ENCODE measurements at regions not wholly inside any gene's neighbourhood (a gene's known extent, or its start where the extent isn't known, plus 50 kb on each side); places are given as distances from the start of the nearest gene placed in this dataset.
"Not testable (repeated sequence)": the region's sequence is repeated elsewhere in the genome, so short reads cannot be mapped to it uniquely, and the experiment has no call there.

DNA sequence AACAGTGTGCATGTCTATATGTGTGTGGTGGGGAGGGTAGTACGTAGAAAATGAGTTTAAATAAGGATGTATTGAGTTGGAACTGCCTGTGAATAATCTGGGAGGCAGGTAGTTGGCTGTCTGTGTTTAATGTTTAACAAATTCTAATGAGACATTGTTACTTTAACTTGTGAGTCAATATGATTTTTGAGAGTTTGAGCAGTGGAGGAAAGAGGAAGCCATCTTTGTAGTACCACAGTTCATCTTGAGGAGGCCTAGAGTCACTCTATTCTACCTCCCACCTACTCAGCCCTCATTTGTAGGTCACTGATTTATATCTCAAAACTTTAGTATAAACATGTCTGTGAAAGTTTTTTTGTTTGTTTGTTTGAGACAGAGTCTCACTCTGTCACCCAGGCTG is 129.9 kb upstream of the ITGB1 start:
- no peaks in the 10 kb centered on the region for H3K36me3 ChIP-seq (ENCODE audit: control insufficient read depth, insufficient read depth, low read length)
- no peak overlapping the region for H3K27ac ChIP-seq (ENCODE audit: low read depth, low read length, severe bottlenecking)
- 86% methylated on average over 1 of the region's 1 CpG for WGBS, 2 experiments (ENCODE audit: insufficient coverage in 2 of 2)
- H3K9me3 ChIP-seq (ENCODE audit: control insufficient read depth, low read length) = no peaks in the 10 kb centered on the region
- no peaks in the 10 kb centered on the region for H3K4me1 ChIP-seq (ENCODE audit: control insufficient read depth, insufficient read depth, low read length, poor library complexity, severe bottlenecking)
- H3K4me3 ChIP-seq (ENCODE audit: extremely low read depth, insufficient read depth, low read length, poor library complexity, severe bottlenecking) = no peak overlapping the region

DNA sequence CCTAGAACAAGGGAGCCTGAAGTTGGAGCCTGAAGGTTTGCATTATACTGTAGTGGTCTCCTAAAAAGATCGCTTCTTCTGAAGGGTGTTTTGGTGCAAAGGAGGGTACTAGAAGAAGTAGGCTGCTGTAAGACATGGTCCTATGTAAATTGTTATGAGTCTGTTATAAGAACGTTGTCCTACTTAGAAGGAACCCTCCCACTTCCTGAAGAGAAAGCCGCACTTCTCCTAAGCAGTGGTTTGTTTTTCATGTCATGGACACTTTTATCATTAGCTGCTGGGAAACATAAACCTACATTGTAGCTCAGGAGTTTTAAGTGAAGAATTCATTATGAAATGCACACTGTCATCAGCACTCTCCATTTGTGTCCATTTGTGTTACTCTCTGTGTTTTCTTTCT is 129.1 kb upstream of the ITGB1 start:
- no peak overlapping the region for H3K4me3 ChIP-seq (ENCODE audit: extremely low read depth, insufficient read depth, low read length, poor library complexity, severe bottlenecking)
- no peaks in the 10 kb centered on the region for H3K9me3 ChIP-seq (ENCODE audit: control insufficient read depth, low read length)
- WGBS, 2 experiments (ENCODE audit: insufficient coverage in 2 of 2) = 77 to 88% methylated on average over 1 to 2 of the region's 3 CpGs
- no peak overlapping the region for H3K27ac ChIP-seq (ENCODE audit: low read depth, low read length, severe bottlenecking)
- H3K36me3 ChIP-seq (ENCODE audit: control insufficient read depth, insufficient read depth, low read length) = no peaks in the 10 kb centered on the region
- no peaks in the 10 kb centered on the region for H3K4me1 ChIP-seq (ENCODE audit: control insufficient read depth, insufficient read depth, low read length, poor library complexity, severe bottlenecking)

DNA sequence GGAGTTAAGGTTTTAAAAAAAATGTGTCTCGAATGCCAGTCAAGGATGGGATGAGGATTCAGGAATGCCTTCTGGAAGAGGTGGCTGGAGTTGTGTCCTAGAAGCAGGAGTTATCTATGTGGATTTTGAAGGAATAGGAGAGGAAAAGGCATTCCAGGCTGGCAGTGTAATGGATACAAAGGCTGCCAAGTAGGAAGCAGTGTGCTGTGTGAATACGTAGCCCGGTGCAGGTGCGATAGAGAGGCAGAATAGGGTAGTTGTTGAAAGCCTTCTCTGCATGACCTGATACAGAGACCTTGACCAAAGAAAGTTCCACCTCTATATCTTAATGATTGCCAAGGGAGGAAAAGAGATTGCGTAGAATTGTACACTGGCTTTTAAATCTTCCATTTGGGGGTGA is 128.1 kb upstream of the ITGB1 start:
- Histone ChIP-seq H3K36me3 (ENCODE audit: control insufficient read depth, insufficient read depth, low read length) (no peaks in the 10 kb centered on the region), H3K4me3 (ENCODE audit: extremely low read depth, insufficient read depth, low read length, poor library complexity, severe bottlenecking) (no peak overlapping the region), H3K9me3 (ENCODE audit: control insufficient read depth, low read length) (no peaks in the 10 kb centered on the region), H3K4me1 (ENCODE audit: control insufficient read depth, insufficient read depth, low read length, poor library complexity, severe bottlenecking) (no peaks in the 10 kb centered on the region), H3K27ac (ENCODE audit: low read depth, low read length, severe bottlenecking) (no peak overlapping the region)
- 89% methylated on average over 1 of the region's 5 CpGs; no CpG with 5 or more reads in 1 of the 2 experiments for WGBS, 2 experiments (ENCODE audit: insufficient coverage in 2 of 2)

DNA sequence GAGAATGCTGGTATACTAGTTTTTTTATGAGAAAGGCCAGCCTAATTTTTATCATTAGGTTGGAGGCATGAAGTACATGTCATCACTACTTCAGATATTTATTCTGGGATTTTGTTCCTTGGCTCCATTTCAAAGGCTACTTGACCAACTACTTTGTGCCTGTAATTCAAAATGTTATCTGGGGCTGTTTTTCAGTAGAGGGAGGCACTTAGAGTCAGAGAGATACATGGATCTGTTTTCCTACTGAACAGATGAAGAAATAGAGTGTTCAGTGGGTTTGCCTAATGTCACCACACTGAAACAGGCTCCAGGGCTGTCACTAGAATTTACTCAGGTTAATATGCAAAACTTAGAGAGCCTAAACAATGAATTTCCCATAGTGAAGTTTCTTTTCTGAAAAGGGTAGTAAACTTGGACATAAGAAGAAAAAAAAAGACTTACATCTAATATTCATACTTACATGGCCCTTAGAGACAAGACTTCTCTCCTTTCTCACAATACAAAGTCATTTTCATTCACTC is 127.3 kb upstream of the ITGB1 start:
- Histone ChIP-seq H3K27ac (ENCODE audit: low read depth, low read length, severe bottlenecking) (no peak overlapping the region), H3K36me3 (ENCODE audit: control insufficient read depth, insufficient read depth, low read length) (no peaks in the 10 kb centered on the region), H3K4me3 (ENCODE audit: extremely low read depth, insufficient read depth, low read length, poor library complexity, severe bottlenecking) (no peak overlapping the region), H3K4me1 (ENCODE audit: control insufficient read depth, insufficient read depth, low read length, poor library complexity, severe bottlenecking) (no peaks in the 10 kb centered on the region), H3K9me3 (ENCODE audit: control insufficient read depth, low read length) (no peaks in the 10 kb centered on the region)

DNA sequence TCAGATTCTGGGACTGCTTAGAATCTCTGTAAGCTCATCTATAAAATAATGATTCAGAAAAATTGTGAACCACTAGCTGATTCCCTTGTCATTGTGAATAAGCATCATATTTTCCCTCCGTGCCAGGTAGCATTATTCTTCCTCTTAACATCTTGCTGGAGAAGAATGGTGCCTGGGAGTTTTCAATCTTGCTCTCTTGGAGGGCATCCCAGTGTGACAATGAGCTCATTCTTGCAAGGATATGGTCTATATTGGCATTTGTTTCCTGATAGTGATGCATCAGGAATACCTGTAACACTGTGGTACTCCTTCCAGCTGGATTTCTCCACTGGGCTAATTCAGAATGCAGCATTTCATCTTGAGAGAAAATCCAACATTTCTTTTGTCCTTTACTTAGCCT is 126.4 kb upstream of the ITGB1 start:
- Histone ChIP-seq H3K27ac (ENCODE audit: low read depth, low read length, severe bottlenecking) (no peak overlapping the region), H3K9me3 (ENCODE audit: control insufficient read depth, low read length) (no peaks in the 10 kb centered on the region), H3K4me3 (ENCODE audit: extremely low read depth, insufficient read depth, low read length, poor library complexity, severe bottlenecking) (no peak overlapping the region), H3K4me1 (ENCODE audit: control insufficient read depth, insufficient read depth, low read length, poor library complexity, severe bottlenecking) (no peaks in the 10 kb centered on the region), H3K36me3 (ENCODE audit: control insufficient read depth, insufficient read depth, low read length) (no peaks in the 10 kb centered on the region)
- no CpG with 5 or more reads among the region's 1 CpG for WGBS, 2 experiments (ENCODE audit: insufficient coverage in 2 of 2)

DNA sequence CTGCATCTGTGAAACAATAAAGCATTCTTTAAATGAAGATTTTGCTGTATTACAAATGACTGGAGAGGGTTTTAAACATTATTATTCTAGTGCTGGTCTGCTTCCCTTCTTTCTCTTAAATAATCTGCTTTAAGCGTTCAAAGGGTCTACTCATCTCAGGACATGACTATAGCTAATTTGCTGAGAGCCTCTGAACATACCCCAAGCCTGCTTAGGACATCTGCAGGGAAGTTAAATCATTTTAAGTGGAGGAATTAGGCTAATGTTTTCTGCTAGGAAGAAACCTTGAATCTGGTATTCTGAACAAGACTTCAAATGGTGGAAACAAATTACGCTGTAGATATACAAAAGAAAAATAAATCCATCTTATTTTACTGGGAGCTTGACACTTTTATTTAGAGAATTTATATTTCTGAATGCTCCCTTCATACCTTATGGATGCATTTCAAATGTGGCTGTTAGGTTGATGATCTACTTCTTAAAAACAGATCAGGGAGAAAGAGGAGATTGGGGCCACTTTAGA is 124.4 kb upstream of the ITGB1 start:
- Histone ChIP-seq H3K36me3 (ENCODE audit: control insufficient read depth, insufficient read depth, low read length) (no peaks in the 10 kb centered on the region), H3K27ac (ENCODE audit: low read depth, low read length, severe bottlenecking) (no peak overlapping the region), H3K4me1 (ENCODE audit: control insufficient read depth, insufficient read depth, low read length, poor library complexity, severe bottlenecking) (no peaks in the 10 kb centered on the region), H3K4me3 (ENCODE audit: extremely low read depth, insufficient read depth, low read length, poor library complexity, severe bottlenecking) (no peak overlapping the region), H3K9me3 (ENCODE audit: control insufficient read depth, low read length) (no peaks in the 10 kb centered on the region)
- 100% methylated on average over 1 of the region's 2 CpGs; no CpG with 5 or more reads in 1 of the 2 experiments for WGBS, 2 experiments (ENCODE audit: insufficient coverage in 2 of 2)

DNA sequence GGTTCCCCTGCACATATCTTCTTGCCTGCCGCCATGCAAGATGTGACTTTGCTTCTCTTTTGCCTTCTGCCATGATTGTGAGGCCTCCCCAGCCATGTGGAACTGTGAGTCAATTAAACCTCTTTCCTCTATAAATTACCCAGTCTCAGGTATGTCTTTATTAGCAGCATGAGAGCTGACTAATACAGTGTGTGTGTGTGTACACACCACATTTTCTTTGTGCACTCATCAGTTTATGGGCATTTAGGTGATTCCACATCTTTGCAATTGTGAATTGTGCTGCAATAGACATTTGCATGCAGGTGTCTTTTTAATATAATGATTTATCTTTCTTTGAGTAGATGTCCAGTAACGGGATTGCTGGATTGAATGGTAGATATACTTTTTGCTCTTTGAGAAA is 122.4 kb upstream of the ITGB1 start:
- H3K4me1 ChIP-seq (ENCODE audit: control insufficient read depth, insufficient read depth, low read length, poor library complexity, severe bottlenecking); H3K36me3 ChIP-seq (ENCODE audit: control insufficient read depth, insufficient read depth, low read length); H3K27ac ChIP-seq (ENCODE audit: low read depth, low read length, severe bottlenecking); H3K9me3 ChIP-seq (ENCODE audit: control insufficient read depth, low read length); H3K4me3 ChIP-seq (ENCODE audit: extremely low read depth, insufficient read depth, low read length, poor library complexity, severe bottlenecking): not testable (repeated sequence)
- WGBS, 2 experiments (ENCODE audit: insufficient coverage in 2 of 2) = 100% methylated on average over 2 of the region's 2 CpGs; no CpG with 5 or more reads in 1 of the 2 experiments

DNA sequence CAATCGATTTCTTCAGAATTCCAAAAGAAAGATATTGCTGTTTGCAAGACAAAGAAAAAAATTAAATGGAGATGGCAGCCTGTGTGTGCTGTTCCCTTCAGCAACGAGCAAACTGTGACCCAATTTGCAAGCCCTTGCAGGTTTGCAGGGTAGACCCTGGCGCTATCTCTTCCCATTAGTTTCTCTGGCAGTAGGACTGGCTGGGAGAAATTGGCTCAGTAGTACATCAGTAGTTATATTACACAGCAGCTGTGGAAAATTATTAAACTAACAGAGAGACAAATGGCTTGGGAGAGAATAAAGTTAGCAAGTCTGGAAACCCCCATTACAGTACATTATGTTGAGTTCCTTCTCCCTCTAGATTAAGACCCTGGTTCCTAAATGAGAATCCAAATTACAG is 116.4 kb upstream of the ITGB1 start:
- Histone ChIP-seq H3K4me3 (ENCODE audit: extremely low read depth, insufficient read depth, low read length, poor library complexity, severe bottlenecking) (no peak overlapping the region), H3K9me3 (ENCODE audit: control insufficient read depth, low read length) (peaks cover 3% of the 10 kb centered on the region), H3K27ac (ENCODE audit: low read depth, low read length, severe bottlenecking) (no peak overlapping the region), H3K4me1 (ENCODE audit: control insufficient read depth, insufficient read depth, low read length, poor library complexity, severe bottlenecking) (no peaks in the 10 kb centered on the region), H3K36me3 (ENCODE audit: control insufficient read depth, insufficient read depth, low read length) (no peaks in the 10 kb centered on the region)
- 75 to 88% methylated on average over 2 to 3 of the region's 3 CpGs for WGBS, 2 experiments (ENCODE audit: insufficient coverage in 2 of 2)

DNA sequence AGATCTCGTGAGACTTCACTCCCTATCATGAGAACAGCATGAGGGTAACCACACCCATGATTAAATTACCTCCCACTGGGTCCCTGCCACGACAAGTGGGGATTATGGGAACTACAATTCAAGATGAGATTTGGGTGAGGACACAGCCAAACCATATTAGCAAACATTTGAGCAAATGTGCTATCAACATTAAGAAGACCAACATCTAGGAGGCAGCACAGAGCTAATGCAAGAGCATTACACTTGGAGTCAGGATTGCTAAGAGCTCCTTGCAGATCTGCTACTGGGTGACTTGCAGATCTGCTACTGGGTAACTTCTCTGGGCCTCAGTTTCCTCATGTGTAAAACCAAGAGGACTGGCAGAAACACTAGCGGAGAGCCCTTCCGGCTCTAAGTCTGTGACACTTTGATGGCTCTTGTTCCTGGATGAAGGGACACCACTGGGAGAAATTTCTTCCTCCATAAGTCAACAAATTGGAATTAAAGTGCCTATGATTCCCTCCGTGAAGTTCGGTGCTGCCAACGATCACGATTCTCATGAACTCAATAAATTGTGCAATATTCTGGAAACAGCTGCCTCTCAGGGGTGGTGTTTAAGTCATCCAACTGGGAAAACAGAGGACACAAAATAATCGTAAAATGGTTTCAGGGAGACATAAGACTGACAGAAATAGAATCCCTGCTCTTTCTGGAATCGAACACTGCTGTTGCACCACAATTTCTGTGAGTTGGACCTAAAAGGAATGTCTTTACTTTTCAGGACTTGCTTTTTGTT is 115.8 kb upstream of the ITGB1 start:
- H3K4me1 ChIP-seq (ENCODE audit: control insufficient read depth, insufficient read depth, low read length, poor library complexity, severe bottlenecking) = no peaks in the 10 kb centered on the region
- no peak overlapping the region for H3K27ac ChIP-seq (ENCODE audit: low read depth, low read length, severe bottlenecking)
- WGBS, 2 experiments (ENCODE audit: insufficient coverage in 2 of 2) = 92 to 93% methylated on average over 8 to 9 of the region's 10 CpGs
- H3K9me3 ChIP-seq (ENCODE audit: control insufficient read depth, low read length) = peaks cover 3% of the 10 kb centered on the region
- no peak overlapping the region for H3K4me3 ChIP-seq (ENCODE audit: extremely low read depth, insufficient read depth, low read length, poor library complexity, severe bottlenecking)
- no peaks in the 10 kb centered on the region for H3K36me3 ChIP-seq (ENCODE audit: control insufficient read depth, insufficient read depth, low read length)

DNA sequence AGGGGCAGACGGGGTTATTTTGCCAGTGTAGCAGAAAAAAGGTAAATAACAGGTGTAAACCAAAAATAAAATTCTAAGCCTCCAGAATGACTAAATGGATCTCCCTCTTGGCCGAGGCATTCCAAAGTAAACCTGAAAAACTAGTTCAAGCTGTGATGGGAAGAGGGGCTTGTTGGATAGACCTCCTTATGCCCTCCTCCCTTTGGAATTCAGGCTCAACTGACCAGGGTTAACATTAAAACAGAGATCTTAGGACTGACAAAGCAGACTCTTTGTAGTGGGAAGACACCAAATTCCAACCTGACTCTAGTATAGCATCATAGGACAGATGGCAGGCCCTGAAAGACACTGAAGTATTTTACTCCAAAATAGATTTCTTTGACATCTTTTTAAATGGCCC is 113.8 kb upstream of the ITGB1 start:
- no peaks in the 10 kb centered on the region for H3K36me3 ChIP-seq (ENCODE audit: control insufficient read depth, insufficient read depth, low read length)
- no peaks in the 10 kb centered on the region for H3K4me1 ChIP-seq (ENCODE audit: control insufficient read depth, insufficient read depth, low read length, poor library complexity, severe bottlenecking)
- H3K9me3 ChIP-seq (ENCODE audit: control insufficient read depth, low read length) = peaks cover 3% of the 10 kb centered on the region
- 80 to 100% methylated on average over 1 of the region's 2 CpGs for WGBS, 2 experiments (ENCODE audit: insufficient coverage in 2 of 2)
- no peak overlapping the region for H3K4me3 ChIP-seq (ENCODE audit: extremely low read depth, insufficient read depth, low read length, poor library complexity, severe bottlenecking)
- H3K27ac ChIP-seq (ENCODE audit: low read depth, low read length, severe bottlenecking) = no peak overlapping the region

DNA sequence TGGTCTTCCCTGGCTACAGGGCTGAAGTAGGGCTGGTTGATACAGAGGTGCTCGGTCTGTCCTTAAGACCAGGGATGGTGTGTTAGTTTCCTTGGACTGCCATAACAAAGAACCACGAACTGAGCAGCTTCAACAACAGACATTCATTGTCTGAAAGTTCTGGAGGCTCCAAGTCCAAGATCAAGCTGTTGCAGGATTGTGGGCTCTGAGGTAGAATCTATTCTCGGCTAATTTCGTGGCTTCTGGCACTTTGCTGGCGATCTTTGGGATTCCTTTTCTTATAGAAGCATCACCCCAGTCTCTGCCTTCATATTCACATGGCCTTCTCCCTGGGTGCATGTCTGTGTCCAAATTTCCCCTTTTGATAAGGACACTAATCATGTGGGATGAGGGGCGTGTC is 112.1 kb upstream of the ITGB1 start:
- Histone ChIP-seq H3K4me3 (ENCODE audit: extremely low read depth, insufficient read depth, low read length, poor library complexity, severe bottlenecking) (no peak overlapping the region), H3K27ac (ENCODE audit: low read depth, low read length, severe bottlenecking) (no peak overlapping the region), H3K36me3 (ENCODE audit: control insufficient read depth, insufficient read depth, low read length) (no peaks in the 10 kb centered on the region), H3K4me1 (ENCODE audit: control insufficient read depth, insufficient read depth, low read length, poor library complexity, severe bottlenecking) (no peaks in the 10 kb centered on the region), H3K9me3 (ENCODE audit: control insufficient read depth, low read length) (peaks cover 3% of the 10 kb centered on the region)
- WGBS, 2 experiments (ENCODE audit: insufficient coverage in 2 of 2) = 95 to 100% methylated on average over 3 to 5 of the region's 6 CpGs

All from mesodermal cell (in vitro differentiated cells).